MM.1S (cell line): ENCODE measurements at regions not wholly inside any gene's neighbourhood (a gene's known extent, or its start where the extent isn't known, plus 50 kb on each side); places are given as distances from the start of the nearest gene placed in this dataset.

Experiments used
- DNase-seq: peaks from one replicate; pipeline ENCODE4 v3.0.0-alpha.2; 2015
- H2AFZ ChIP-seq: fragments of 300-600 bp; sonication (generic); 2 replicates; pipeline ENCODE4 v1.6.0; 2016; ENCODE audit warnings: antibody characterized with exemption, low read length
- H3F3A ChIP-seq: fragments of 300-600 bp; sonication (generic); 2 replicates; pipeline ENCODE4 v1.6.1; 2016; ENCODE audit warnings: mild to moderate bottlenecking, antibody characterized with exemption, low read length, moderate library complexity, mixed read lengths; ENCODE audit not compliant: insufficient read depth
- H3K27ac ChIP-seq: fragments of 300-600 bp; sonication (generic); 2 replicates; pipeline ENCODE4 v1.5.1; 2016; ENCODE audit warnings: mild to moderate bottlenecking, low read length
- H3K27me3 ChIP-seq: fragments of 300-600 bp; sonication (generic); replicated peaks from 2 replicates; pipeline ENCODE4 v1.6.0; 2016; ENCODE audit warnings: low read length; ENCODE audit not compliant: insufficient read depth
- H3K36me3 ChIP-seq: fragments of 300-600 bp; sonication (generic); replicated peaks from 2 replicates; pipeline ENCODE4 v1.6.1; 2016; ENCODE audit warnings: mild to moderate bottlenecking, low read length, mixed read lengths; ENCODE audit not compliant: insufficient read depth
- H3K4me1 ChIP-seq: fragments of 300-600 bp; sonication (generic); 2 replicates; pipeline ENCODE4 v1.6.1; 2016; ENCODE audit warnings: low read length, mixed read lengths
- H3K4me2 ChIP-seq: fragments of 300-600 bp; sonication (generic); 2 replicates; pipeline ENCODE4 v1.6.0; 2016; ENCODE audit warnings: low read depth, low read length
- H3K4me3 ChIP-seq: fragments of 300-600 bp; sonication (generic); 2 replicates; pipeline ENCODE4 v1.5.1; 2016; ENCODE audit warnings: low read length, mixed read lengths
- H3K79me2 ChIP-seq: fragments of 300-600 bp; sonication (generic); 2 replicates; pipeline ENCODE4 v1.6.1; 2016; ENCODE audit warnings: mixed run types, low read length, mixed read lengths
- H3K9ac ChIP-seq: fragments of 300-600 bp; sonication (generic); 2 replicates; pipeline ENCODE4 v1.6.1; 2016; ENCODE audit warnings: low read length, mixed read lengths
- H3K9me2 ChIP-seq: fragments of 300-600 bp; sonication (generic); replicated peaks from 2 replicates; pipeline ENCODE4 v1.6.1; 2016; ENCODE audit warnings: mild to moderate bottlenecking, low read length, mixed read lengths; ENCODE audit not compliant: insufficient read depth
- H3K9me3 ChIP-seq: fragments of 300-600 bp; sonication (generic); replicated peaks from 2 replicates; pipeline ENCODE4 v1.6.1; 2016; ENCODE audit warnings: mild to moderate bottlenecking, low read length, mixed read lengths; ENCODE audit not compliant: insufficient read depth
- H4K20me1 ChIP-seq: fragments of 300-600 bp; sonication (generic); 2 replicates; pipeline ENCODE4 v1.6.1; 2016; ENCODE audit warnings: mild to moderate bottlenecking, low read length, moderate library complexity, mixed read lengths; ENCODE audit not compliant: insufficient read depth
- EZH2 ChIP-seq: fragments of 300-600 bp; sonication (generic); optimal IDR thresholded peaks from 2 replicates; pipeline ENCODE3; 2017; ENCODE audit warnings: low read depth, mild to moderate bottlenecking, antibody characterized with exemption, low read length, mixed read lengths
- EZH2phosphoT487 ChIP-seq: fragments of 300-600 bp; sonication (generic); IDR thresholded peaks from 2 replicates; pipeline ENCODE4 v1.6.1; 2018; ENCODE audit warnings: antibody characterized with exemption, low read length
- TF ChIP-seq, protein P1 (sequence below): fragments of 300-600 bp; sonication (generic); IDR thresholded peaks from 2 replicates; pipeline ENCODE4 v1.5.1; 2016; ENCODE audit warnings: antibody characterized with exemption, low read length, mixed read lengths

DNA sequence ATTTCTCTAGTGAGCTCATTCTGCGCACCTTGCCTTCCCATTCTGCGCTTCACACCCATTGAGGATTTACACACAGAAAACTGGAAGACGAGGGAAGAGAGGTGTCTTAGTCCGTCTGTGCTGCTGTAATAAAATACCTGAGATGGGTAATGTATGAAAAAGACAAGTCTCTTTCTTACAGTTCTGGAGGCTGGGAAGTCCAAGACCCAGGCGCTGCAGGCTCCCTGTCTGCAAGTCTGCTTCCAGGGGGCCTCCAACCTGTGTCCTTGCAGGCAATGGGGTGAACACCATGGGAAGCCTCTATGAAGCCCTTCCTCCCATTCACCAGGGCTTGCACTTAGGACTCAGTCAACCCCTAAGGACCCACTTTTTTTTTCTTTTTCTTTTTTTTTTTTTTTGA lies 245.0 kb downstream of the AUH start:
- no peaks in the 10 kb centered on the region for H3K9me3 ChIP-seq
- H3K4me1 ChIP-seq = no peaks in the 10 kb centered on the region
- no peaks in the 10 kb centered on the region for H3K79me2 ChIP-seq
- no peaks in the 10 kb centered on the region for H3K27me3 ChIP-seq
- TF ChIP-seq, protein P1, sequence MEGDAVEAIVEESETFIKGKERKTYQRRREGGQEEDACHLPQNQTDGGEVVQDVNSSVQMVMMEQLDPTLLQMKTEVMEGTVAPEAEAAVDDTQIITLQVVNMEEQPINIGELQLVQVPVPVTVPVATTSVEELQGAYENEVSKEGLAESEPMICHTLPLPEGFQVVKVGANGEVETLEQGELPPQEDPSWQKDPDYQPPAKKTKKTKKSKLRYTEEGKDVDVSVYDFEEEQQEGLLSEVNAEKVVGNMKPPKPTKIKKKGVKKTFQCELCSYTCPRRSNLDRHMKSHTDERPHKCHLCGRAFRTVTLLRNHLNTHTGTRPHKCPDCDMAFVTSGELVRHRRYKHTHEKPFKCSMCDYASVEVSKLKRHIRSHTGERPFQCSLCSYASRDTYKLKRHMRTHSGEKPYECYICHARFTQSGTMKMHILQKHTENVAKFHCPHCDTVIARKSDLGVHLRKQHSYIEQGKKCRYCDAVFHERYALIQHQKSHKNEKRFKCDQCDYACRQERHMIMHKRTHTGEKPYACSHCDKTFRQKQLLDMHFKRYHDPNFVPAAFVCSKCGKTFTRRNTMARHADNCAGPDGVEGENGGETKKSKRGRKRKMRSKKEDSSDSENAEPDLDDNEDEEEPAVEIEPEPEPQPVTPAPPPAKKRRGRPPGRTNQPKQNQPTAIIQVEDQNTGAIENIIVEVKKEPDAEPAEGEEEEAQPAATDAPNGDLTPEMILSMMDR = no peak
- no peak for TF ChIP-seq EZH2phosphoT487
- TF ChIP-seq EZH2 = no peak
- no peak overlapping the region for H3K27ac ChIP-seq
- no peaks in the 10 kb centered on the region for H3F3A ChIP-seq
- H3K4me2 ChIP-seq = no peak overlapping the region
- H3K9ac ChIP-seq = no peak overlapping the region
- H3K9me2 ChIP-seq = no peaks in the 10 kb centered on the region
- no peaks in the 10 kb centered on the region for H3K36me3 ChIP-seq
- no peak for DNase-seq
- H3K4me3 ChIP-seq = no peak overlapping the region
- H2AFZ ChIP-seq = no peak overlapping the region
- no peaks in the 10 kb centered on the region for H4K20me1 ChIP-seq

DNA sequence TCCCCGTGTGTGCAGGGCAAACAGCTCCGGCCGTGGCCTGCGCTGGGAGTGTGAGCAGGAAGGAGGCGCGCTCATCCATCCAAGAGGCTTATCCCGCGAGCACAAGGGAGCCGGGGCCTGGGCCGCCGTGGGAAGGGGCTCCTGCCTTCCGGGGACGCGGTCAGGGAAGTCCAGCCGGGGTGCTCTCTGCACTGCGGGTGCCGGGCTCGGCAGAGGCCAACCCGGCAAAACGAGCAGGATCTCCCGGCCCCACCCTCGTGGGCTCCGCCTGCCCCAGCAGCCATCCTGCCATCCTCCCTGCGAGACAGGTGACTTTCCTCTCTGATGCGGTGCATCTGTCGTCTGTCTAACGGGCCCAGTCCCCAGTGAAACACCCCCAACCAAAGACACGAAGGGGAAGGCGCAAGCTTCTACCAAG lies 244.2 kb downstream of the AUH start:
- Histone ChIP-seq H3K4me3 (no peak overlapping the region), H4K20me1 (no peaks in the 10 kb centered on the region), H3K4me1 (no peaks in the 10 kb centered on the region), H3K36me3 (no peaks in the 10 kb centered on the region), H3K27ac (no peak overlapping the region), H3K9me2 (no peaks in the 10 kb centered on the region), H3K27me3 (no peaks in the 10 kb centered on the region), H3K9ac (no peak overlapping the region), H3F3A (no peaks in the 10 kb centered on the region), H3K9me3 (no peaks in the 10 kb centered on the region), H3K79me2 (no peaks in the 10 kb centered on the region), H2AFZ (no peak overlapping the region), H3K4me2 (no peak overlapping the region)
- TF ChIP-seq EZH2phosphoT487 = no peak
- no peak for TF ChIP-seq EZH2
- TF ChIP-seq, protein P1 = no peak
- no peak for DNase-seq

DNA sequence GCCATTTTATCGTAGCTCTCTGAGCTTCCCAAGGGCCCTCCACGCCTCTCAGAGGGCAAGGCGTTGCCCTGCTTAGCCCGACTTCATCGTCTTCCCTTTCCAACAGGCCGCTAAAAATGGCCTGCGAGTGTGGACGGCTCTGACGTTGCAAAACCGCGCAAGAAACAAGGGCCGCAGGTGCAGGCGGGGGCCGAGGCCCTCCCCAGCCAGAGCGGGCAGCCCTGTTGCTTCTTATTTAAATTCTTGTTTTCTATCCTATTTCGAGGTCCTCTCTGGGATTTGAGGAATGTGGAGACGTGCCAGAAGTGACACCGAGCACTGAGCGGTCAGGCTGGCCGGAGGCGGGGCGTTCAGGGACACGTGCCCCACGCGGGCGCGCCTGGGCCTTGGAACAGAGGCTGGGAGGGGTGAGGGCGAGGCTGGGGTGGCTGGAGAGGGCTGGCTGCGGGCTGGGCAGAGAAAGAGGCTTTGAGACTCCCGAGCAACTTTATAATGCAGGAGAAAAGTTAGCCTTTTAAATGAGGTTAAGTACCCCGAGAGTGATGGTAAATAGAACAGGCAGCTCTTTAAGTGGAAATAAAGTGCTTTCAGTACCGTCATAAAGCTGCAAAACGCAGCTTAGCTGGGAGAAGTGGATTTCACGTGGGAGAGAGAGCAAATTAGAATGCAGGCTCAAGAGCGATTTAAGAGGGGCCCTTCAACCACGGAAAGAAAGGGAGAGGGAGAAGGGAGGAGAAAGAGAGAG lies 243.6 kb downstream of the AUH start:
- Histone ChIP-seq H3K4me2 (no peak overlapping the region), H3F3A (no peaks in the 10 kb centered on the region), H3K79me2 (no peaks in the 10 kb centered on the region), H3K9ac (no peak overlapping the region), H3K27me3 (no peaks in the 10 kb centered on the region), H3K9me2 (no peaks in the 10 kb centered on the region), H3K27ac (no peak overlapping the region), H3K9me3 (no peaks in the 10 kb centered on the region), H2AFZ (no peak overlapping the region), H3K36me3 (no peaks in the 10 kb centered on the region), H3K4me3 (no peak overlapping the region), H3K4me1 (no peaks in the 10 kb centered on the region), H4K20me1 (no peaks in the 10 kb centered on the region)
- DNase-seq = no peak
- TF ChIP-seq, protein P1 = no peak
- TF ChIP-seq EZH2phosphoT487 = no peak
- TF ChIP-seq EZH2 = no peak
